OCI-LY1 (cell line): ENCODE measurements at regions not wholly inside any gene's neighbourhood (a gene's known extent, or its start where the extent isn't known, plus 50 kb on each side); places are given as distances from the start of the nearest gene placed in this dataset.

Experiments
- H2AFZ ChIP-seq: fragments of 200-600 bp; sonication (generic), shearing (Covaris generic); 2 replicates; pipeline ENCODE4 v1.6.0; 2014; ENCODE audit warnings: antibody characterized with exemption, mild to moderate bottlenecking, low read length
- H3F3A ChIP-seq: fragments of 200-600 bp; sonication (generic), shearing (Covaris generic); 2 replicates; pipeline ENCODE4 v1.6.0; 2014; ENCODE audit warnings: mild to moderate bottlenecking, antibody characterized with exemption, low read length, moderate library complexity; ENCODE audit not compliant: insufficient read depth
- H3K27ac ChIP-seq: fragments of 200-600 bp; sonication (generic); 2 replicates; pipeline ENCODE4 v1.5.1; 2014; ENCODE audit warnings: low read length, mixed run types, mild to moderate bottlenecking, low read depth; ENCODE audit not compliant: poor library complexity, severe bottlenecking
- H3K27me3 ChIP-seq: fragments of 200-600 bp; sonication (generic); 2 replicates; pipeline ENCODE4 v1.6.0; 2014; ENCODE audit warnings: antibody characterized with exemption, mild to moderate bottlenecking, low read length, moderate library complexity; ENCODE audit not compliant: insufficient read depth
- H3K36me3 ChIP-seq: fragments of 200-600 bp; sonication (generic); 2 replicates; pipeline ENCODE4 v1.6.1; 2014; ENCODE audit warnings: mild to moderate bottlenecking, antibody characterized with exemption, low read length, moderate library complexity, mixed read lengths; ENCODE audit not compliant: insufficient read depth
- H3K4me1 ChIP-seq: fragments of 200-600 bp; sonication (generic); 2 replicates; pipeline ENCODE4 v1.5.1; 2014; ENCODE audit warnings: mild to moderate bottlenecking, low read length, moderate library complexity; ENCODE audit not compliant: insufficient read depth, severe bottlenecking
- H3K4me2 ChIP-seq: fragments of 200-600 bp; sonication (generic), shearing (Covaris generic); 2 replicates; pipeline ENCODE4 v1.6.1; 2014; ENCODE audit warnings: low read length
- H3K4me3 ChIP-seq: fragments of 200-600 bp; sonication (generic); 2 replicates; pipeline ENCODE4 v1.5.1; 2014; ENCODE audit warnings: low read length, low read depth, mild to moderate bottlenecking, mixed read lengths; ENCODE audit not compliant: poor library complexity, severe bottlenecking
- H3K79me2 ChIP-seq: fragments of 200-600 bp; shearing (Covaris generic); 2 replicates; pipeline ENCODE4 v1.6.1; 2016; ENCODE audit warnings: mixed run types, low read length, mixed read lengths; ENCODE audit not compliant: insufficient read depth
- H3K9ac ChIP-seq: fragments of 200-600 bp; sonication (generic), shearing (Covaris generic); 2 replicates; pipeline ENCODE4 v1.6.1; 2014; ENCODE audit warnings: mild to moderate bottlenecking, low read length, mixed read lengths
- H3K9me2 ChIP-seq: fragments of 200-600 bp; sonication (generic), shearing (Covaris generic); 2 replicates; pipeline ENCODE4 v1.6.1; 2014; ENCODE audit warnings: low read depth, mild to moderate bottlenecking, low read length, mixed read lengths
- H3K9me3 ChIP-seq: fragments of 200-600 bp; shearing (Covaris generic); 2 replicates; pipeline ENCODE4 v1.6.1; 2014; ENCODE audit warnings: low read length, mixed read lengths
- H4K20me1 ChIP-seq: fragments of 200-600 bp; sonication (generic), shearing (Covaris generic); 2 replicates; pipeline ENCODE4 v1.6.0; 2016; ENCODE audit warnings: mild to moderate bottlenecking, low read length; ENCODE audit not compliant: insufficient read depth
- CTCF ChIP-seq: fragments of 200-600 bp; sonication (generic), shearing (Covaris generic); IDR thresholded peaks from 2 replicates; pipeline ENCODE4 v1.5.1; 2017; ENCODE audit warnings: mild to moderate bottlenecking, antibody characterized with exemption, low read length, moderate library complexity, mixed read lengths
- EZH2 ChIP-seq: fragments of 200-600 bp; sonication (generic), shearing (Covaris generic); IDR thresholded peaks from 2 replicates; pipeline ENCODE4 v1.8.0; 2017; ENCODE audit warnings: borderline replicate concordance, mixed run types, mild to moderate bottlenecking, antibody characterized with exemption, low read length, moderate library complexity, mixed read lengths

DNA sequence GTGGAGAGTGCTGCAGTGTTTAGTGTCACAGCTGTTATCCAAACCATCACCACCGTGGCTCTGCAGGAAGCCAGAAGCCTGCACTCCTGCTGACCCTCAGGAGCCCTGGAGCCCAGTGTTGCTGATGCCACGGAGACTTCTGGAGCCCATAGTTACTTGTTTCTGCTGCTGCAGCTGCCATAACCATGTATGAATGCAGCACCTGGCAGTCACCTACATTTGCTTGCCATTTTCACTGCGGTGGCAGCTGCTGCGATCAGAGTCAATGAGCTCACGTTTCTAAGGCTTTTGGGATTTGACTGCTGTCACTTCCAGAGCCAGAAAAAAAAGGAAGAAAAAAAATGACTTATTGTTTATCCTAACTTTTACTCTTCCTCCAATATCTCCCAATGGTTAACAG, 299.2 kb upstream of the THRB start:
- H3K27ac ChIP-seq, result no peak overlapping the region
- no peak overlapping the region for H3K9ac ChIP-seq
- H3K36me3 ChIP-seq, result no peaks in the 10 kb centered on the region
- no peaks in the 10 kb centered on the region for H3F3A ChIP-seq
- H3K79me2 ChIP-seq, result no peaks in the 10 kb centered on the region
- no peak overlapping the region for H3K4me3 ChIP-seq
- H2AFZ ChIP-seq, result no peak overlapping the region
- H3K4me2 ChIP-seq, result no peak overlapping the region
- no peaks in the 10 kb centered on the region for H3K9me3 ChIP-seq
- H3K9me2 ChIP-seq, result no peaks in the 10 kb centered on the region
- H3K27me3 ChIP-seq, result no peaks in the 10 kb centered on the region
- no peaks in the 10 kb centered on the region for H3K4me1 ChIP-seq
- no peaks in the 10 kb centered on the region for H4K20me1 ChIP-seq
- no peak for TF ChIP-seq CTCF
- TF ChIP-seq EZH2, result no peak

DNA sequence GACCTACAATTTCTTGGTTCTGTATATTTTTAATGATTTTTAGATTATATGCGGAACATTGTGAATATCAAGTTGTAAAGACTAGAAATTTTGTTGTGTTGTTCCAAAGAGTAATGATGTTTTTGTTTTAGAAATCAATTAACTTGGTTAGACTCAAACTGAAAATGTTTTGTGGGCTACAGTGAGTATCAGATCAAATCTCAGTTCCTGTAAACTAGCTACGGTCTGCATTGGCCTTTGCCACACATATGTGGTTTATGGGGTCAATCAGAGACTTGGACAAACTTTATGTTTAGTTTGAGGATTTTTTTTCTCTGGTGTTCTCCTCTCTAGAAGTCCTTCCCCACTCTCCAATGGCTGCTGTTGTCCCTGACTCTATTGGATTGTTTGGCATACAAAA, 308.0 kb upstream of the THRB start:
- no peaks in the 10 kb centered on the region for H3K4me1 ChIP-seq
- H3K9ac ChIP-seq, result no peak overlapping the region
- H3K9me3 ChIP-seq, result no peaks in the 10 kb centered on the region
- H3K4me3 ChIP-seq, result no peak overlapping the region
- no peaks in the 10 kb centered on the region for H3K9me2 ChIP-seq
- H3F3A ChIP-seq, result no peaks in the 10 kb centered on the region
- H3K4me2 ChIP-seq, result no peak overlapping the region
- H3K36me3 ChIP-seq, result no peaks in the 10 kb centered on the region
- H3K79me2 ChIP-seq, result no peaks in the 10 kb centered on the region
- no peak overlapping the region for H2AFZ ChIP-seq
- H3K27ac ChIP-seq, result no peak overlapping the region
- H3K27me3 ChIP-seq, result no peaks in the 10 kb centered on the region
- H4K20me1 ChIP-seq, result no peaks in the 10 kb centered on the region
- TF ChIP-seq CTCF, result no peak
- TF ChIP-seq EZH2, result no peak

DNA sequence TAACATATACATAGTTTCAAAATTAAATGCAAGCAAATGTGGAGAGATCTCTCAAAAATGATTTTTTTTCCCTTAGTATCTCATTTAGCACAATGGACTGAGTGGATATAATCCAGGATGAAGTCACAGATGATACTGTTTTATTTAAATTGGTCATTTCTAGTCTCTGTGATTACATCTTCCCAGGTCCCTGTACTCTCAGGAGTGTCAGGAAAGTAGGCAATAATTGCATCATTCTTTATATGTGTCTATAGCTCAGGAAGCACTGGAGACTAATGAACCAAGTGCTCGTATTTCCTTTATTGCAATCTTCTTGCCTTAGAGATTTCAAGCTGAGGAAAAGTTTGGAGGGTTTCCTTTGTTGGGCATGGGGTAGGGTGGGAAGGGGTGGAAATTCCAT, 309.4 kb upstream of the THRB start:
- Histone ChIP-seq H3K9me2 (no peaks in the 10 kb centered on the region), H3K4me1 (no peaks in the 10 kb centered on the region), H4K20me1 (no peaks in the 10 kb centered on the region), H3K79me2 (no peaks in the 10 kb centered on the region), H3K36me3 (no peaks in the 10 kb centered on the region), H3K27me3 (no peaks in the 10 kb centered on the region), H3K27ac (no peak overlapping the region), H3K9ac (no peak overlapping the region), H2AFZ (no peak overlapping the region), H3K4me2 (no peak overlapping the region), H3K4me3 (no peak overlapping the region), H3K9me3 (no peaks in the 10 kb centered on the region), H3F3A (no peaks in the 10 kb centered on the region)
- TF ChIP-seq CTCF (no peak), EZH2 (no peak)
